Activated naive CD4-positive, alpha-beta T cell treated with anti-CD3 and anti-CD28 coated beads, Interleukin-2, amount 50 U/mL, for 24 hours (primary cell): ENCODE measurements at regions not wholly inside any gene's neighbourhood (a gene's known extent, or its start where the extent isn't known, plus 50 kb on each side); places are given as distances from the start of the nearest gene placed in this dataset.

ENCODE experiments used
- H3K27ac Mint-ChIP-seq: one replicate; pipeline ENCODE4 v1.8.0; 2021; ENCODE audit warnings: mild to moderate bottlenecking, mixed read lengths
- H3K27me3 Mint-ChIP-seq: one replicate; pipeline ENCODE4 v1.8.0; 2021; ENCODE audit warnings: mixed read lengths
- H3K36me3 Mint-ChIP-seq: one replicate; pipeline ENCODE4 v1.8.0; 2021; ENCODE audit warnings: mixed read lengths
- H3K4me1 Mint-ChIP-seq: one replicate; pipeline ENCODE4 v1.8.0; 2021; ENCODE audit warnings: mixed read lengths
- H3K4me3 Mint-ChIP-seq: one replicate; pipeline ENCODE4 v1.8.0; 2021; ENCODE audit warnings: mild to moderate bottlenecking, mixed read lengths
- H3K9me3 Mint-ChIP-seq: one replicate; pipeline ENCODE4 v1.8.0; 2021; ENCODE audit warnings: mixed read lengths

GRCh38 chr7:88368686-88369085 is 62.0 kb upstream of the STEAP4 start:
- Mint-ChIP-seq H3K9me3 (no peaks in the 10 kb centered on the region), H3K4me3 (no peak overlapping the region), H3K36me3 (no peaks in the 10 kb centered on the region), H3K27ac (no peak overlapping the region), H3K4me1 (no peaks in the 10 kb centered on the region), H3K27me3 (peaks cover 3% of the 10 kb centered on the region)

- no peak overlapping the region for H3K4me3 Mint-ChIP-seq
- H3K36me3 Mint-ChIP-seq, result no peaks in the 10 kb centered on the region
- peaks cover 4% of the 10 kb centered on the region for H3K27me3 Mint-ChIP-seq
- no peaks in the 10 kb centered on the region for H3K9me3 Mint-ChIP-seq
- H3K27ac Mint-ChIP-seq, result no peak overlapping the region
- no peaks in the 10 kb centered on the region for H3K4me1 Mint-ChIP-seq
Measured at GRCh38 chr7:88366845-88367244, 60.2 kb upstream of the STEAP4 start.

- H3K27me3 Mint-ChIP-seq, result peaks cover 8% of the 10 kb centered on the region
- no peaks in the 10 kb centered on the region for H3K9me3 Mint-ChIP-seq
- H3K27ac Mint-ChIP-seq, result no peak overlapping the region
- no peak overlapping the region for H3K4me3 Mint-ChIP-seq
- no peaks in the 10 kb centered on the region for H3K4me1 Mint-ChIP-seq
- no peaks in the 10 kb centered on the region for H3K36me3 Mint-ChIP-seq
Measured at GRCh38 chr7:88363869-88364268, 57.2 kb upstream of the STEAP4 start.

GRCh38 chr7:88363249-88363648 is 56.6 kb upstream of the STEAP4 start:
- no peaks in the 10 kb centered on the region for H3K4me1 Mint-ChIP-seq
- peaks cover 8% of the 10 kb centered on the region for H3K27me3 Mint-ChIP-seq
- no peaks in the 10 kb centered on the region for H3K36me3 Mint-ChIP-seq
- H3K4me3 Mint-ChIP-seq, result no peak overlapping the region
- H3K27ac Mint-ChIP-seq, result no peak overlapping the region
- no peaks in the 10 kb centered on the region for H3K9me3 Mint-ChIP-seq

- Mint-ChIP-seq H3K27ac (no peak overlapping the region), H3K4me3 (no peak overlapping the region), H3K36me3 (no peaks in the 10 kb centered on the region), H3K4me1 (no peaks in the 10 kb centered on the region), H3K9me3 (no peaks in the 10 kb centered on the region), H3K27me3 (peaks cover 8% of the 10 kb centered on the region)
Measured at GRCh38 chr7:88361357-88361756, 54.7 kb upstream of the STEAP4 start.

- peaks cover 6% of the 10 kb centered on the region for H3K27me3 Mint-ChIP-seq
- no peaks in the 10 kb centered on the region for H3K4me1 Mint-ChIP-seq
- no peaks in the 10 kb centered on the region for H3K36me3 Mint-ChIP-seq
- no peak overlapping the region for H3K27ac Mint-ChIP-seq
- no peak overlapping the region for H3K4me3 Mint-ChIP-seq
- no peaks in the 10 kb centered on the region for H3K9me3 Mint-ChIP-seq
Measured at GRCh38 chr7:88358881-88359280, 52.2 kb upstream of the STEAP4 start.

GRCh38 chr7:88358526-88358838 is 51.8 kb upstream of the STEAP4 start:
- H3K27ac Mint-ChIP-seq, result no peak overlapping the region
- H3K4me1 Mint-ChIP-seq, result no peaks in the 10 kb centered on the region
- H3K4me3 Mint-ChIP-seq, result no peak overlapping the region
- H3K36me3 Mint-ChIP-seq, result no peaks in the 10 kb centered on the region
- no peaks in the 10 kb centered on the region for H3K9me3 Mint-ChIP-seq
- peaks cover 7% of the 10 kb centered on the region for H3K27me3 Mint-ChIP-seq

GRCh38 chr7:88357781-88358525 is 51.3 kb upstream of the STEAP4 start:
- H3K27ac Mint-ChIP-seq, result no peak overlapping the region
- H3K4me3 Mint-ChIP-seq, result no peak overlapping the region
- H3K4me1 Mint-ChIP-seq, result no peaks in the 10 kb centered on the region
- no peaks in the 10 kb centered on the region for H3K9me3 Mint-ChIP-seq
- no peaks in the 10 kb centered on the region for H3K36me3 Mint-ChIP-seq
- peaks cover 9% of the 10 kb centered on the region for H3K27me3 Mint-ChIP-seq

- Mint-ChIP-seq H3K9me3 (no peaks in the 10 kb centered on the region), H3K4me1 (no peaks in the 10 kb centered on the region), H3K4me3 (no peak overlapping the region), H3K27me3 (peaks cover 10% of the 10 kb centered on the region), H3K36me3 (no peaks in the 10 kb centered on the region), H3K27ac (no peak overlapping the region)
Measured at GRCh38 chr7:88357294-88357693, 50.6 kb upstream of the STEAP4 start.
